Upper lobe of right lung (tissue), 1 donor: ENCODE measurements at regions not wholly inside any gene's neighbourhood (a gene's known extent, or its start where the extent isn't known, plus 50 kb on each side); places are given as distances from the start of the nearest gene placed in this dataset.

Experiments
- ATAC-seq: fragments of 200-7000 bp; cut with Tn5 transposase; one replicate; pipeline ENCODE4 v1.9.1; 2020; ENCODE audit warnings: mild to moderate bottlenecking, moderate library complexity
- DNase-seq: peaks from one replicate; pipeline ENCODE4 v3.0.0-alpha.2; 2020
- H3K27ac ChIP-seq: fragments of 200-600 bp; one replicate; pipeline ENCODE4 v1.8.0; 2022
- H3K27me3 ChIP-seq: fragments of 200-600 bp; one replicate; pipeline ENCODE4 v1.8.0; 2022; ENCODE audit warnings: mild to moderate bottlenecking
- H3K36me3 ChIP-seq: fragments of 200-600 bp; one replicate; pipeline ENCODE4 v1.8.0; 2022
- H3K4me1 ChIP-seq: fragments of 200-600 bp; one replicate; pipeline ENCODE4 v1.8.0; 2022
- H3K4me3 ChIP-seq: fragments of 200-600 bp; one replicate; pipeline ENCODE4 v1.8.0; 2022; ENCODE audit warnings: mild to moderate bottlenecking
- H3K9me3 ChIP-seq: fragments of 200-600 bp; one replicate; pipeline ENCODE4 v1.8.0; 2022
- intact Hi-C: fragments of 100-400 bp; cut with DNase I; formaldehyde crosslinking; loops from one replicate; pipeline ENCODE4 v1.11.0; 2022
- TF ChIP-seq, protein P1 (sequence below): fragments of 200-600 bp; IDR thresholded peaks from one replicate; pipeline ENCODE4 v1.8.0; 2022; ENCODE audit warnings: antibody characterized with exemption
- donor health status: DM: no; HTN: yes; CAD: no; lungs with severe emphysema.

DNA sequence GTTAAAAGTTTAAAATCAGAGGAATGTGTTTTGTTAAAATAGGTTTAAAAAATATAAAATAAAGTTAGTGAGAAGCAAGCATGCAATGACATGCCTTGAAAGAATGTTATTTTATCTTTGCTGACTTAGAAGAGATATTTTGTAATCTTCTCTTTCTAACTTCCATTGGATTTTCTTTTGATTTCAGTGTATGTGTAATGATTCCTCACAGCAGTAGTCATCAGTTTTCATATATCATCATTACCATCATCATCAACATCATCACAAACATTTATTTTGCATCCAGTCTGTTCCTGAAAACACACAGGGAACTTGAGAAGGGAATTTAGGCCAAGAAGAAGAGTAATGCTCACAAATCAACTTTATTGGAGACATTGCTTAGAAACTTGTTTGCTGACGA, 699.6 kb downstream of the TAF11L14 start:
- TF ChIP-seq, protein P1, sequence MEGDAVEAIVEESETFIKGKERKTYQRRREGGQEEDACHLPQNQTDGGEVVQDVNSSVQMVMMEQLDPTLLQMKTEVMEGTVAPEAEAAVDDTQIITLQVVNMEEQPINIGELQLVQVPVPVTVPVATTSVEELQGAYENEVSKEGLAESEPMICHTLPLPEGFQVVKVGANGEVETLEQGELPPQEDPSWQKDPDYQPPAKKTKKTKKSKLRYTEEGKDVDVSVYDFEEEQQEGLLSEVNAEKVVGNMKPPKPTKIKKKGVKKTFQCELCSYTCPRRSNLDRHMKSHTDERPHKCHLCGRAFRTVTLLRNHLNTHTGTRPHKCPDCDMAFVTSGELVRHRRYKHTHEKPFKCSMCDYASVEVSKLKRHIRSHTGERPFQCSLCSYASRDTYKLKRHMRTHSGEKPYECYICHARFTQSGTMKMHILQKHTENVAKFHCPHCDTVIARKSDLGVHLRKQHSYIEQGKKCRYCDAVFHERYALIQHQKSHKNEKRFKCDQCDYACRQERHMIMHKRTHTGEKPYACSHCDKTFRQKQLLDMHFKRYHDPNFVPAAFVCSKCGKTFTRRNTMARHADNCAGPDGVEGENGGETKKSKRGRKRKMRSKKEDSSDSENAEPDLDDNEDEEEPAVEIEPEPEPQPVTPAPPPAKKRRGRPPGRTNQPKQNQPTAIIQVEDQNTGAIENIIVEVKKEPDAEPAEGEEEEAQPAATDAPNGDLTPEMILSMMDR = no peak

GRCh38 chr5:18334949-18335348, 700.7 kb downstream of the TAF11L14 start:
- Histone ChIP-seq H3K4me3 (no peak overlapping the region), H3K36me3 (no peaks in the 10 kb centered on the region), H3K27me3 (no peaks in the 10 kb centered on the region), H3K9me3 (no peaks in the 10 kb centered on the region), H3K27ac (no peak overlapping the region), H3K4me1 (no peaks in the 10 kb centered on the region)
- intact Hi-C loops = no loop called here
- no peak for ATAC-seq
- DNase-seq = no peak
- TF ChIP-seq, protein P1 = no peak

More for the DNA sequence above, 699.6 kb downstream of the TAF11L14 start:
- H3K4me3 ChIP-seq = no peak overlapping the region
- no peaks in the 10 kb centered on the region for H3K4me1 ChIP-seq
- no peaks in the 10 kb centered on the region for H3K9me3 ChIP-seq
- no peaks in the 10 kb centered on the region for H3K27me3 ChIP-seq
- ATAC-seq = no peak
- no peak overlapping the region for H3K27ac ChIP-seq
- no peak for DNase-seq
- intact Hi-C loops = no loop called here
- no peaks in the 10 kb centered on the region for H3K36me3 ChIP-seq

- no peak for ATAC-seq
These were observed 720.6 kb downstream of the TAF11L14 start for GRCh38 chr5:18354828-18355227.

GRCh38 chr5:18357486-18357885, 723.2 kb downstream of the TAF11L14 start:
- Histone ChIP-seq H3K4me1 (no peaks in the 10 kb centered on the region), H3K27me3 (no peaks in the 10 kb centered on the region), H3K27ac (no peak overlapping the region), H3K36me3 (no peaks in the 10 kb centered on the region), H3K9me3 (no peaks in the 10 kb centered on the region), H3K4me3 (no peak overlapping the region)
- intact Hi-C loops = no loop called here
- ATAC-seq (no peak), DNase-seq (no peak)
- TF ChIP-seq, protein P1 = no peak

More at GRCh38 chr5:18354828-18355227, 720.6 kb downstream of the TAF11L14 start:
- Histone ChIP-seq H3K4me3 (no peak overlapping the region), H3K36me3 (no peaks in the 10 kb centered on the region), H3K27me3 (no peaks in the 10 kb centered on the region), H3K9me3 (no peaks in the 10 kb centered on the region), H3K4me1 (no peaks in the 10 kb centered on the region), H3K27ac (no peak overlapping the region)
- TF ChIP-seq, protein P1 = no peak
- intact Hi-C loops = no loop called here
- no peak for DNase-seq

GRCh38 chr5:18366234-18366633, 732.0 kb downstream of the TAF11L14 start:
- no peaks in the 10 kb centered on the region for H3K36me3 ChIP-seq
- intact Hi-C loops = no loop called here
- H3K9me3 ChIP-seq = no peaks in the 10 kb centered on the region
- no peak overlapping the region for H3K27ac ChIP-seq
- no peak overlapping the region for H3K4me3 ChIP-seq
- TF ChIP-seq, protein P1 = no peak
- no peaks in the 10 kb centered on the region for H3K27me3 ChIP-seq
- no peaks in the 10 kb centered on the region for H3K4me1 ChIP-seq
- DNase-seq (no peak), ATAC-seq (no peak)

DNA sequence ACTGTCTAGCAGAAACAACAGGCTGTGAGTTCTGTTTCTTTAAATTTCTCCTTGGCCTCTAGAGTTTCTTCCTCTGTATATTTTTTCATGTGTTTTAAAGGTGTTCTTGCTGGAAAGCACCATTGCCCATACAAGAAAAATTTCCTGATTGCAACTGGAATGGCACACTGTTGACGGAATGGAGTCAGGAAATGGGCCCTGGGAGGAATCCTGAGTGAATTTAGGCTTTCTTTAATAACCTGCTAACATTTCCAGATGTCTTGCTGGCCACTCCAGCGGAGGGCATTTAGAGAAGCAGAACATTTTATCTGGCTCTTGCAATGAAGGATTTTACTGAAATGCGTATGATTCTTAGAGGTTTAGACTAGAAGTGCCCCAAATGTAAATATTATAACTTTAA, 736.3 kb downstream of the TAF11L14 start:
- no peak for ATAC-seq
- no peaks in the 10 kb centered on the region for H3K27me3 ChIP-seq
- intact Hi-C loops = no loop called here
- TF ChIP-seq, protein P1 = no peak
- no peaks in the 10 kb centered on the region for H3K9me3 ChIP-seq
- no peak for DNase-seq
- H3K27ac ChIP-seq = no peak overlapping the region
- H3K4me1 ChIP-seq = no peaks in the 10 kb centered on the region
- no peak overlapping the region for H3K4me3 ChIP-seq
- no peaks in the 10 kb centered on the region for H3K36me3 ChIP-seq
